IMR-90 (cell line): ENCODE measurements at regions not wholly inside any gene's neighbourhood (a gene's known extent, or its start where the extent isn't known, plus 50 kb on each side); places are given as distances from the start of the nearest gene placed in this dataset.
A peak's percentile ranks its signal among the peaks of the same experiment; 100 is the strongest.

Source experiments
- ATAC-seq: fragments of 200-7000 bp; cut with Tn5 transposase; 2 replicates; pipeline ENCODE4 v1.9.1; 2020; ENCODE audit warnings: low read depth, mild to moderate bottlenecking, moderate library complexity
- BruUV-seq: library from RNA; stranded (reverse); fragments of 400-500 nt; replicated peaks from 2 replicates; lab custom pipeline; 2021; lab: Mats Ljungman, UMichigan
- CTCF ChIA-PET: fragments of 300-600 bp; formaldehyde crosslinking; extraction: SDS; loops from one replicate; lab custom pipeline; 2021; ENCODE audit warnings: antibody characterized with exemption; lab: Yijun Ruan, JAX
- POLR2A ChIA-PET: fragments of 300-600 bp; sonication (Branson Sonifier 250); formaldehyde crosslinking; loops from one replicate; lab custom pipeline; 2022; ENCODE audit warnings: antibody characterized with exemption; ENCODE audit not compliant: unreplicated experiment; lab: Charles Lee
- DNase-seq: peaks from one replicate; pipeline ENCODE4 v3.0.0; 2013
- H2AFZ ChIP-seq: replicated peaks from 2 replicates; pipeline ENCODE3; 2013; ENCODE audit warnings: low read length, mild to moderate bottlenecking; ENCODE audit not compliant: poor library complexity
- H2AK5ac ChIP-seq: 2 replicates; pipeline ENCODE4 v1.6.1; 2013; ENCODE audit warnings: low read depth, low read length, inconsistent platforms
- H2AK9ac ChIP-seq: replicated peaks from 2 replicates; pipeline ENCODE3; 2013; ENCODE audit warnings: mild to moderate bottlenecking, low read depth, low read length, moderate library complexity; ENCODE audit not compliant: poor library complexity
- H2BK120ac ChIP-seq: 2 replicates; pipeline ENCODE4 v1.6.1; 2013; ENCODE audit warnings: low read depth, low read length, inconsistent platforms
- H2BK15ac ChIP-seq: 3 replicates; pipeline ENCODE4 v1.6.1; 2013; ENCODE audit warnings: low read depth, low read length, inconsistent platforms
- H2BK20ac ChIP-seq: 2 replicates; pipeline ENCODE4 v1.6.1; 2013; ENCODE audit warnings: low read depth, mild to moderate bottlenecking, inconsistent platforms, low read length, moderate library complexity
- H2BK5ac ChIP-seq: 2 replicates; pipeline ENCODE4 v1.6.1; 2013; ENCODE audit warnings: mild to moderate bottlenecking, low read depth, low read length, inconsistent platforms; ENCODE audit not compliant: poor library complexity, severe bottlenecking
- H3K14ac ChIP-seq: replicated peaks from 2 replicates; pipeline ENCODE4 v1.6.1; 2013; ENCODE audit warnings: low read depth, low read length, inconsistent platforms
- H3K18ac ChIP-seq: 2 replicates; pipeline ENCODE4 v1.6.1; 2013; ENCODE audit warnings: low read depth, low read length, control low read depth
- H3K23ac ChIP-seq: 2 replicates; pipeline ENCODE4 v1.6.1; 2013; ENCODE audit warnings: low read depth, low read length, inconsistent platforms
- H3K27ac ChIP-seq: 2 replicates; pipeline ENCODE4 v1.5.1; 2013; ENCODE audit warnings: mild to moderate bottlenecking, control low read depth, low read length; ENCODE audit not compliant: insufficient read depth
- H3K27me3 ChIP-seq: 2 replicates; pipeline ENCODE4 v1.6.1; 2013; ENCODE audit warnings: low read length; ENCODE audit not compliant: control insufficient read depth, insufficient read depth
- H3K36me3 ChIP-seq: 2 replicates; pipeline ENCODE4 v1.6.1; 2013; ENCODE audit warnings: low read length, mixed read lengths; ENCODE audit not compliant: control insufficient read depth, insufficient read depth
- H3K4ac ChIP-seq: 2 replicates; pipeline ENCODE4 v1.6.1; 2013; ENCODE audit warnings: low read depth, low read length, inconsistent platforms
- H3K4me1 ChIP-seq: 2 replicates; pipeline ENCODE4 v1.6.1; 2013; ENCODE audit warnings: low read length, mixed read lengths; ENCODE audit not compliant: control insufficient read depth, insufficient read depth
- H3K4me2 ChIP-seq: 2 replicates; pipeline ENCODE4 v1.6.1; 2013; ENCODE audit warnings: low read depth, mild to moderate bottlenecking, control low read depth, low read length, moderate library complexity
- H3K4me3 ChIP-seq: 2 replicates; pipeline ENCODE4 v1.5.1; 2013; ENCODE audit warnings: low read depth, mild to moderate bottlenecking, control low read depth, low read length, moderate library complexity; ENCODE audit not compliant: insufficient read depth
- H3K56ac ChIP-seq: 2 replicates; pipeline ENCODE4 v1.6.1; 2013; ENCODE audit warnings: low read length, inconsistent platforms; ENCODE audit not compliant: insufficient read depth; ENCODE audit errors: extremely low read depth
- H3K79me1 ChIP-seq, 2 experiments: 2 replicates each; pipeline ENCODE4 v1.6.1; 2013; ENCODE audit warnings: low read length in 2 of 2, inconsistent platforms in 1 of 2, low read depth in 1 of 2
- H3K9ac ChIP-seq: 2 replicates; pipeline ENCODE4 v1.6.1; 2013; ENCODE audit warnings: low read depth, low read length, control low read depth
- H3K9me1 ChIP-seq: 2 replicates; pipeline ENCODE4 v1.6.1; 2013; ENCODE audit warnings: low read length, inconsistent platforms; ENCODE audit not compliant: insufficient read depth
- H3K9me3 ChIP-seq: 2 replicates; pipeline ENCODE4 v1.6.1; 2013; ENCODE audit warnings: low read length; ENCODE audit not compliant: control insufficient read depth, insufficient read depth
- H4K20me1 ChIP-seq: 2 replicates; pipeline ENCODE4 v1.6.1; 2013; ENCODE audit warnings: low read length, inconsistent platforms; ENCODE audit not compliant: insufficient read depth
- H4K5ac ChIP-seq: 2 replicates; pipeline ENCODE4 v1.6.1; 2013; ENCODE audit warnings: mild to moderate bottlenecking, low read depth, low read length, control low read depth
- H4K8ac ChIP-seq, 2 experiments: 2 replicates each; pipeline ENCODE4 v1.6.1; 2013; ENCODE audit warnings: low read depth in 2 of 2, low read length in 2 of 2, control low read depth in 1 of 2, inconsistent platforms in 1 of 2
- H4K91ac ChIP-seq: 2 replicates; pipeline ENCODE4 v1.6.1; 2013; ENCODE audit warnings: low read depth, low read length, inconsistent platforms; ENCODE audit not compliant: insufficient read depth
- MAFK ChIP-seq: IDR thresholded peaks from 2 replicates; pipeline ENCODE4 v1.6.1; 2012; ENCODE audit warnings: low read depth, low read length, improper control_type of control experiment
- MAZ ChIP-seq: IDR thresholded peaks from 2 replicates; pipeline ENCODE4 v1.6.1; 2012; ENCODE audit warnings: low read depth, mild to moderate bottlenecking, low read length, improper control_type of control experiment, moderate library complexity, borderline replicate concordance
- RCOR1 ChIP-seq: IDR thresholded peaks from 2 replicates; pipeline ENCODE4 v1.6.1; 2012; ENCODE audit warnings: mild to moderate bottlenecking, low read length, improper control_type of control experiment; ENCODE audit not compliant: insufficient replicate concordance
- RFX5 ChIP-seq: IDR thresholded peaks from 2 replicates; pipeline ENCODE4 v1.8.0; 2012; ENCODE audit warnings: low read depth, mild to moderate bottlenecking, low read length, moderate library complexity
- SMC3 ChIP-seq: fragments of 150-350 bp; IDR thresholded peaks from 2 replicates; pipeline ENCODE4 v1.6.1; 2016; ENCODE audit warnings: low read depth, mild to moderate bottlenecking, antibody characterized with exemption, low read length, moderate library complexity
- WGBS, 2 experiments: methylation state at CpG; one replicate each; pipeline versions ENCODE4 v1.1.5 to v1.1.7; 2013; ENCODE audit warnings: missing lambda C conversion rate in 2 of 2; ENCODE audit not compliant: insufficient read length in 1 of 2; ENCODE audit errors: extremely low coverage in 2 of 2; 5-methylcytosine and 5-hydroxymethylcytosine counted together
- dilution Hi-C: fragments of 300-500 bp; cut with HindIII; formaldehyde crosslinking; loops from one replicate; pipeline ENCODE4 v1.14.3; 2018; ENCODE audit warnings: low sequenced_read_pairs; ENCODE audit not compliant: unreplicated experiment
- in situ Hi-C: fragments of 300-500 bp; cut with MboI; formaldehyde crosslinking; loops from 3 replicates; pipeline ENCODE4 v1.14.3; 2019; ENCODE audit warnings: low sequenced_read_pairs, inconsistent platforms, mixed read lengths
- intact Hi-C: fragments of 100-400 bp; cut with micrococcal nuclease; formaldehyde crosslinking; loops from 2 replicates; pipeline ENCODE4 v1.10.0; 2022

GRCh38 chr12:92505254-92506231, 197.2 kb upstream of the PLEKHG7 start (continued):
- TF ChIP-seq SMC3 (no peak), RCOR1 (no peak)

- no CpG with 5 or more reads among the region's 5 CpGs for WGBS, 2 experiments
- BruUV-seq, result no TSS peak
- H3K4ac ChIP-seq, result no peak overlapping the region
- in situ Hi-C loops, result no loop called here
- no peak overlapping the region for H3K4me3 ChIP-seq
- H2AK9ac ChIP-seq, result no peak overlapping the region
- H2AK5ac ChIP-seq, result no peak overlapping the region
- peak overlapping the region; percentile 49; the same call in 1 of the 2 replicates for H4K5ac ChIP-seq
- DNase-seq (no peak), ATAC-seq (no peak)
- H3K4me1 ChIP-seq, result peaks cover 22% of the 10 kb centered on the region
- no peak overlapping the region for H3K14ac ChIP-seq
- H3K4me2 ChIP-seq, result no peak overlapping the region
- no peak overlapping the region for H2BK5ac ChIP-seq
- no peak overlapping the region for H3K23ac ChIP-seq
- dilution Hi-C loops, result no loop called here
- H3K27me3 ChIP-seq, result no peaks in the 10 kb centered on the region
- H3K9me1 ChIP-seq, result no peaks in the 10 kb centered on the region
- ChIA-PET CTCF (no interaction called here), POLR2A (no interaction called here)
- H2BK120ac ChIP-seq, result no peak overlapping the region
- H4K91ac ChIP-seq, result no peak overlapping the region
- TF ChIP-seq SMC3, result no peak
- no peak for TF ChIP-seq MAFK
- no peak for TF ChIP-seq RFX5
- no peak for TF ChIP-seq MAZ
- no peak overlapping the region for H2AFZ ChIP-seq
- H3K18ac ChIP-seq, result peak overlapping the region; percentile 42; the same call in 1 of the 2 replicates
- no peaks in the 10 kb centered on the region for H3K9me3 ChIP-seq
- intact Hi-C loops, result no loop called here
- H3K9ac ChIP-seq, result no peak overlapping the region
- H4K8ac ChIP-seq, result peak overlapping the region; percentile 30 to 100; a peak in 3 of 4 replicates
- H3K36me3 ChIP-seq, result no peaks in the 10 kb centered on the region
- H3K27ac ChIP-seq, result peak overlapping the region; percentile 43; the same call in 1 of the 2 replicates
- no peaks in the 10 kb centered on the region for H3K79me1 ChIP-seq
- H3K56ac ChIP-seq, result no peak overlapping the region
- H2BK20ac ChIP-seq, result no peak overlapping the region
- H4K20me1 ChIP-seq, result no peaks in the 10 kb centered on the region
- H2BK15ac ChIP-seq, result no peak overlapping the region
Observed at GRCh38 chr12:92504594-92504981, 198.2 kb upstream of the PLEKHG7 start.
